ENCODE measurements at regions not wholly inside any gene's neighbourhood (a gene's known extent, or its start where the extent isn't known, plus 50 kb on each side); places are given as distances from the start of the nearest gene placed in this dataset.

DNA sequence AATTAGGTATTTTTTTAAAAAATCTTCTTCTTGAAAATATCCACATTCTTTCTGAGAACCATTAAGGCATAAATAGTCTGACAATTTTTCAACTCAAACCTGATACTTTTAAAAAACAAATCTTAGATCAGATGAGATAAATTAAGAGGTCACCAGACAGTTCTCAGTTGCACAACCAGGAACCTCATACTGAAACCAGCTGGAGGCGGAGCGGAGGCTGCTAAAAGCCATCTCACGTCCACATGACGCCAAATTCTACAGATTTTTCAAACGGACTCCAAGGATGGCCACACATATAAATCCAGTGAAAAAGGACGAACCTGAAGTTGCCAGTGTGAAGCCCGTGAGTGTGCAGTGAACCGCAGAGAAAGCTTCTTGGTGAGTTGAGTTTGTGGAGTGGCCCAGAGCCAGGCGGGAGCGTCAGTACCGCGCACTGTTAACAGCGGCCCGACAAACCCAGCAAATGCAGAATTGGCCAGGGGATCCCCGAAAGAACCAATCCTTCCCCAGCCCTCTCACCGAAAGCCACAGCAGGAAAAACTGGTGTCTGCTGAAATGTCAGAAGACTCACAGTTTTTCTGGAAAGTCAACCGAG, 53.1 kb upstream of the BBS5 start:
- TF ChIP-seq, protein P1, sequence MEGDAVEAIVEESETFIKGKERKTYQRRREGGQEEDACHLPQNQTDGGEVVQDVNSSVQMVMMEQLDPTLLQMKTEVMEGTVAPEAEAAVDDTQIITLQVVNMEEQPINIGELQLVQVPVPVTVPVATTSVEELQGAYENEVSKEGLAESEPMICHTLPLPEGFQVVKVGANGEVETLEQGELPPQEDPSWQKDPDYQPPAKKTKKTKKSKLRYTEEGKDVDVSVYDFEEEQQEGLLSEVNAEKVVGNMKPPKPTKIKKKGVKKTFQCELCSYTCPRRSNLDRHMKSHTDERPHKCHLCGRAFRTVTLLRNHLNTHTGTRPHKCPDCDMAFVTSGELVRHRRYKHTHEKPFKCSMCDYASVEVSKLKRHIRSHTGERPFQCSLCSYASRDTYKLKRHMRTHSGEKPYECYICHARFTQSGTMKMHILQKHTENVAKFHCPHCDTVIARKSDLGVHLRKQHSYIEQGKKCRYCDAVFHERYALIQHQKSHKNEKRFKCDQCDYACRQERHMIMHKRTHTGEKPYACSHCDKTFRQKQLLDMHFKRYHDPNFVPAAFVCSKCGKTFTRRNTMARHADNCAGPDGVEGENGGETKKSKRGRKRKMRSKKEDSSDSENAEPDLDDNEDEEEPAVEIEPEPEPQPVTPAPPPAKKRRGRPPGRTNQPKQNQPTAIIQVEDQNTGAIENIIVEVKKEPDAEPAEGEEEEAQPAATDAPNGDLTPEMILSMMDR (IDR thresholded peaks at IDR 0.05; ENCODE audit: control extremely low read depth in 1 of 3, insufficient read depth in 1 of 3, low read depth in 1 of 3, low read length in 3 of 3) = no peak
- no peak for TF ChIP-seq EZH2 (IDR thresholded peaks at IDR 0.05; ENCODE audit: low read depth, low read length, severe bottlenecking)
- no peak for TF ChIP-seq KDM1A (IDR thresholded peaks at IDR 0.05; ENCODE audit: borderline replicate concordance, low read length)
- no peak for TF ChIP-seq POLR2A (IDR thresholded peaks at IDR 0.05; ENCODE audit: control extremely low read depth in 1 of 2, low read depth in 2 of 2, low read length in 2 of 2)
- no peak for TF ChIP-seq ASH2L (IDR thresholded peaks at IDR 0.05; ENCODE audit: low read length)
- TF ChIP-seq PHF8 (conservative IDR thresholded peaks at IDR 0.05; ENCODE audit: low read depth, low read length) = no peak
- no peak for TF ChIP-seq EP300 (IDR thresholded peaks at IDR 0.05; ENCODE audit: borderline replicate concordance in 1 of 2, low read depth in 2 of 2, low read length in 2 of 2)
- no peak for TF ChIP-seq SIN3A (conservative IDR thresholded peaks at IDR 0.05 in 1 of 2, IDR thresholded peaks at IDR 0.05 in 1 of 2; ENCODE audit: low read depth in 1 of 2, low read length in 2 of 2)
- TF ChIP-seq NRF1 (IDR thresholded peaks at IDR 0.05; ENCODE audit: low read depth, low read length) = no peak
- TF ChIP-seq CBX5 (IDR thresholded peaks at IDR 0.05; ENCODE audit: low read depth, low read length) = no peak
